Hepatocyte (in vitro differentiated cells): ENCODE measurements at regions not wholly inside any gene's neighbourhood (a gene's known extent, or its start where the extent isn't known, plus 50 kb on each side); places are given as distances from the start of the nearest gene placed in this dataset.

Experiments used
- EZH2 ChIP-seq: fragments of 200-600 bp; sonication (generic); IDR thresholded peaks from 2 replicates; pipeline ENCODE4 v1.6.1; 2016; ENCODE audit warnings: antibody characterized with exemption, mild to moderate bottlenecking, borderline replicate concordance
- EZH2phosphoT487 ChIP-seq: fragments of 200-600 bp; sonication (generic); IDR thresholded peaks from one replicate; pipeline ENCODE4 v1.6.1; 2018; ENCODE audit warnings: antibody characterized with exemption, mild to moderate bottlenecking, low read depth, moderate library complexity; ENCODE audit not compliant: unreplicated experiment, severe bottlenecking
- TF ChIP-seq, protein P1 (sequence below): fragments of 200-600 bp; sonication (generic); IDR thresholded peaks from 2 replicates; pipeline ENCODE4 v1.5.1; 2016; ENCODE audit warnings: antibody characterized with exemption, mild to moderate bottlenecking; ENCODE audit not compliant: poor library complexity

DNA sequence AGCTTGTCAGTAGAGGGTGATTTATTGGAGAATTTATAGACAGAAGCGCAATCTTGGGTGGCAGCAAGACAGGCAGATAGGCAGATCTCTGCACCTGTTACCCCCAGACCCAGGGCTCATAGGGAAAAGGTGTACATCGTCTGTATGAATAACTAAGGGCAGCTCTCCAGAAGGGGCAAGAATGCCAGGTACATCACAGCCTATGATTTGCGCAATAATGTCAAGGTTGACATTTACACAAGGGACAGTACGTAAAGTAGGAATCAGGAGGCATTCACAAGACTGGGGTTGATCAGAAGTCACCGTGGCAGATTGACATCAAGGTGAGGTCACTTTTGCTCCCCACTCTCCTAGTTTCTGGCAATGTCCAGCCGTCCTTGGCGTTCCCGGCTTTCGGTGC lies 524.1 kb downstream of the TRIML1 start:
- no peak for TF ChIP-seq EZH2phosphoT487
- TF ChIP-seq, protein P1, sequence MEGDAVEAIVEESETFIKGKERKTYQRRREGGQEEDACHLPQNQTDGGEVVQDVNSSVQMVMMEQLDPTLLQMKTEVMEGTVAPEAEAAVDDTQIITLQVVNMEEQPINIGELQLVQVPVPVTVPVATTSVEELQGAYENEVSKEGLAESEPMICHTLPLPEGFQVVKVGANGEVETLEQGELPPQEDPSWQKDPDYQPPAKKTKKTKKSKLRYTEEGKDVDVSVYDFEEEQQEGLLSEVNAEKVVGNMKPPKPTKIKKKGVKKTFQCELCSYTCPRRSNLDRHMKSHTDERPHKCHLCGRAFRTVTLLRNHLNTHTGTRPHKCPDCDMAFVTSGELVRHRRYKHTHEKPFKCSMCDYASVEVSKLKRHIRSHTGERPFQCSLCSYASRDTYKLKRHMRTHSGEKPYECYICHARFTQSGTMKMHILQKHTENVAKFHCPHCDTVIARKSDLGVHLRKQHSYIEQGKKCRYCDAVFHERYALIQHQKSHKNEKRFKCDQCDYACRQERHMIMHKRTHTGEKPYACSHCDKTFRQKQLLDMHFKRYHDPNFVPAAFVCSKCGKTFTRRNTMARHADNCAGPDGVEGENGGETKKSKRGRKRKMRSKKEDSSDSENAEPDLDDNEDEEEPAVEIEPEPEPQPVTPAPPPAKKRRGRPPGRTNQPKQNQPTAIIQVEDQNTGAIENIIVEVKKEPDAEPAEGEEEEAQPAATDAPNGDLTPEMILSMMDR: no peak
- TF ChIP-seq EZH2: no peak
